A673 (cell line): ENCODE measurements at regions not wholly inside any gene's neighbourhood (a gene's known extent, or its start where the extent isn't known, plus 50 kb on each side); places are given as distances from the start of the nearest gene placed in this dataset.

Source experiments
- BruUV-seq: library from RNA; stranded (reverse); fragments of 400-500 nt; replicated peaks from 2 replicates; lab custom pipeline; 2021; lab: Mats Ljungman, UMichigan
- CTCF ChIA-PET: fragments of 300-600 bp; sonication (Branson Sonifier 250); formaldehyde crosslinking; loops from one replicate; lab custom pipeline; 2022; ENCODE audit warnings: antibody characterized with exemption; lab: Charles Lee
- POLR2A ChIA-PET: fragments of 300-600 bp; sonication (Branson Sonifier 250); formaldehyde crosslinking; loops from one replicate; lab custom pipeline; 2022; ENCODE audit warnings: antibody characterized with exemption; ENCODE audit not compliant: low non-redundant PET; lab: Charles Lee
- DNase-seq: peaks from one replicate; pipeline ENCODE4 v3.0.0-alpha.2; 2015; ENCODE audit warnings: low spot score
- H3K27ac ChIP-seq: fragments of 200-600 bp; sonication (generic); 2 replicates; pipeline ENCODE4 v1.5.1; 2016; ENCODE audit warnings: mixed run types, low read depth, mild to moderate bottlenecking, mixed read lengths, antibody characterized with exemption, low read length; ENCODE audit not compliant: poor library complexity, severe bottlenecking
- H3K27me3 ChIP-seq: fragments of 200-600 bp; sonication (generic); replicated peaks from 2 replicates; pipeline ENCODE4 v1.6.1; 2017; ENCODE audit warnings: mixed run types, low read depth, mild to moderate bottlenecking, mixed read lengths, antibody characterized with exemption, low read length; ENCODE audit not compliant: insufficient read depth, poor library complexity
- H3K36me3 ChIP-seq: fragments of 200-600 bp; sonication (generic); 2 replicates; pipeline ENCODE4 v1.6.1; 2016; ENCODE audit warnings: mixed run types, mild to moderate bottlenecking, mixed read lengths, antibody characterized with exemption, low read length; ENCODE audit not compliant: insufficient read depth, poor library complexity, severe bottlenecking
- H3K4me1 ChIP-seq: fragments of 200-600 bp; sonication (generic); 2 replicates; pipeline ENCODE4 v1.6.1; 2017; ENCODE audit warnings: mixed run types, mild to moderate bottlenecking, mixed read lengths, antibody characterized with exemption, low read length; ENCODE audit not compliant: insufficient read depth, poor library complexity, severe bottlenecking
- H3K4me3 ChIP-seq: fragments of 200-600 bp; sonication (generic); 2 replicates; pipeline ENCODE4 v1.5.1; 2016; ENCODE audit warnings: low read depth, mixed run types, mild to moderate bottlenecking, mixed read lengths, low read length; ENCODE audit not compliant: poor library complexity, severe bottlenecking
- H3K9me3 ChIP-seq: fragments of 200-600 bp; sonication (generic); 2 replicates; pipeline ENCODE4 v1.6.1; 2016; ENCODE audit warnings: mixed run types, low read depth, mild to moderate bottlenecking, mixed read lengths, antibody characterized with exemption, low read length; ENCODE audit not compliant: poor library complexity, severe bottlenecking
- CTCF ChIP-seq: fragments of 300-800, 200-600 bp; sonication (generic); conservative IDR thresholded peaks from 2 replicates; pipeline ENCODE4 v1.5.1; 2017; ENCODE audit warnings: low read depth, mild to moderate bottlenecking, antibody characterized with exemption, low read length, moderate library complexity, mixed read lengths
- EZH2 ChIP-seq: fragments of 200-600 bp; sonication (generic); IDR thresholded peaks from 2 replicates; pipeline ENCODE4 v1.6.1; 2017; ENCODE audit warnings: borderline replicate concordance, low read depth, mild to moderate bottlenecking, mixed read lengths, antibody characterized with exemption, low read length; ENCODE audit not compliant: poor library complexity, severe bottlenecking
- intact Hi-C: fragments of 100-400 bp; cut with micrococcal nuclease; formaldehyde crosslinking; loops from one replicate; pipeline ENCODE4 v1.10.0; 2022; ENCODE audit not compliant: unreplicated experiment

- CTCF ChIA-PET: interaction anchor here (0.5 kb wide), 1 partner anchor 18 kb away, joined by 3 read pairs; no protein-coding TSS in a partner anchor
- BruUV-seq: no TSS peak
- Histone ChIP-seq H3K9me3 (no peaks in the 10 kb centered on the region), H3K27ac (no peak overlapping the region), H3K27me3 (no peaks in the 10 kb centered on the region), H3K4me1 (no peaks in the 10 kb centered on the region), H3K4me3 (no peak overlapping the region), H3K36me3 (no peaks in the 10 kb centered on the region)
- TF ChIP-seq EZH2 (no peak), CTCF (no peak)
- POLR2A ChIA-PET: no interaction called here
- no peak for DNase-seq
- intact Hi-C loops: no loop called here
Observed at GRCh38 chr2:239820836-239821693, 204.1 kb downstream of the NDUFA10 start.

GRCh38 chr2:239819974-239820555 is 205.1 kb downstream of the NDUFA10 start:
- Histone ChIP-seq H3K36me3 (no peaks in the 10 kb centered on the region), H3K4me3 (no peak overlapping the region), H3K9me3 (no peaks in the 10 kb centered on the region), H3K4me1 (no peaks in the 10 kb centered on the region), H3K27me3 (no peaks in the 10 kb centered on the region), H3K27ac (no peak overlapping the region)
- ChIA-PET POLR2A (no interaction called here), CTCF (no interaction called here)
- TF ChIP-seq CTCF (no peak), EZH2 (no peak)
- BruUV-seq: no TSS peak
- DNase-seq: peak; percentile 35
- intact Hi-C loops: no loop called here

GRCh38 chr2:239819091-239819973 is 205.8 kb downstream of the NDUFA10 start:
- intact Hi-C loops: no loop called here
- Histone ChIP-seq H3K9me3 (no peaks in the 10 kb centered on the region), H3K27me3 (no peaks in the 10 kb centered on the region), H3K4me3 (no peak overlapping the region), H3K4me1 (no peaks in the 10 kb centered on the region), H3K27ac (no peak overlapping the region), H3K36me3 (no peaks in the 10 kb centered on the region)
- CTCF ChIA-PET: no interaction called here
- no TSS peak for BruUV-seq
- TF ChIP-seq CTCF (no peak), EZH2 (no peak)
- POLR2A ChIA-PET: no interaction called here
- no peak for DNase-seq
